ENCODE measurements at regions not wholly inside any gene's neighbourhood (a gene's known extent, or its start where the extent isn't known, plus 50 kb on each side); places are given as distances from the start of the nearest gene placed in this dataset.

DNA sequence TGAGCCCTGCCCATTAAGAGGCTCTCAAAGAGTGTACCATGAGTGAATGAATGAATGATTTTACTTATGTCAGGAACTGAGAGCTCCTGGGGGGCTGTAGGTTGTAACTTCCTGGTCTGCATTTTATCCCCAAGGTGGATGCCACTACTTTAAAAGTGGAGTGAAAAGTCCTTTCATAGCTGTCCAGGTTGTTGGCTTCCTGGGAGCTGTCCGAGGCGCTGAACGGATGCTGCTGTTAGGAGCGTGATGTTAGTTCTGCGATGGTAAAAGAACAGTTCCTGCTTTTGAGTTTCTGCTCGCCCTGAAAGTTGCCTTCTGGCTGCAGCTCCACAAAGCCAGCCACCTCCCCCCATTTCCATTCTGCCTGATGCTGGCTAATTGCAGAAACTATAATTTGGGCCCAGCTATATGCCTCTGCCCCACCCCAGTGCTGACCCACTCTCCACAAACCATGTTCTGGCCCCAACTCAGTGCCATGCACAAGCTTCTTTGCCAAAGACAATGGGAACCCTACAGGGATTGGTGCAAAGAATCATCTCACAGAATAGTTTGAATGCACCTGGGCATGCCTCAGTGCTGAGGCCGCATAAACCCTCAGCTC, 330.9 kb upstream of the CDH4 start:
- no peak for TF ChIP-seq POLR2A (IDR thresholded peaks at IDR 0.05; ENCODE audit: low read depth, low read length)
- no peak for FAIRE-seq

DNA sequence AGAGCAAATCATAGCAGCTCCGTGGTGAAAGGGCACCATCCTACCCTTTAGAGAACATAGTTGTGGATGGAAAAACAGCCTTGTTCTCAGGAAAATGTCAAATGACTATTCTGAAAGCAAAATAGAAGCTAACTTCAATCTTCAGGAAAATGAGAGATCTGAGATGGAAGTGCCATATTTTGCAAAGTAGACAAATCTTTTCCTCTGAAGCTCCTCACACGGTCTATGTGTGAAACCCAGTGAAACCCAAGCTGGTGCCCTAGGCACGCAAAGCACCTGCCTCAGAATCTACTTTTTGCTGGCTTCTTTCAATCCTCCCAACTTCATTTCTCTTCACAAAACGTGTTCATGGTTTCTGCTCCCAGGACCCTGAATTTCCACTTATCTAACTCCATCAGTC, 325.2 kb upstream of the CDH4 start:
- DNase-seq (ENCODE audit: insufficient read length, low spot score) (no peak), FAIRE-seq (no peak)
- no peak for TF ChIP-seq POLR2A (IDR thresholded peaks at IDR 0.05; ENCODE audit: low read depth, low read length)

More for the DNA sequence above, 330.9 kb upstream of the CDH4 start:
- DNase-seq (ENCODE audit: insufficient read length, low spot score): no peak

DNA sequence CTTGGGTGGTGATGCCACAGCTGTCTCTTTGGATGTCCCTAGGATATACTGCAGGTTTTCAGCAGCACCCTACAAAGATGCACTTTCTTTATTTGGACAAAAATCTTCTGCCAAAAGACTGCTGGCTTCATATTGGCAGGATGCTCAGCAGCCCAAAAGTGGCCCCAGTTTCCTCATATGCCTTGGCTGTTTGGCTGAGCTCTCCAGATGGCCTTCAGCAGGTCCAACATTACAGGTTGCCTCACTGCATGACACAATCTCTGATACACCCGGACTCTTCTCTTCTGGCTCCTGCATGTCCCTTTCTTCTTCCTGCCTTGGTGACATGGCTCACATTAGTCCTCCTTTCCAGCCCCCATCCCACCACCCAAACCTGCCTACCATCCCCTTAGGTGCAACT, 323.7 kb upstream of the CDH4 start:
- DNase-seq (ENCODE audit: insufficient read length, low spot score): no peak
- FAIRE-seq: no peak
- no peak for TF ChIP-seq POLR2A (IDR thresholded peaks at IDR 0.05; ENCODE audit: low read depth, low read length)

DNA sequence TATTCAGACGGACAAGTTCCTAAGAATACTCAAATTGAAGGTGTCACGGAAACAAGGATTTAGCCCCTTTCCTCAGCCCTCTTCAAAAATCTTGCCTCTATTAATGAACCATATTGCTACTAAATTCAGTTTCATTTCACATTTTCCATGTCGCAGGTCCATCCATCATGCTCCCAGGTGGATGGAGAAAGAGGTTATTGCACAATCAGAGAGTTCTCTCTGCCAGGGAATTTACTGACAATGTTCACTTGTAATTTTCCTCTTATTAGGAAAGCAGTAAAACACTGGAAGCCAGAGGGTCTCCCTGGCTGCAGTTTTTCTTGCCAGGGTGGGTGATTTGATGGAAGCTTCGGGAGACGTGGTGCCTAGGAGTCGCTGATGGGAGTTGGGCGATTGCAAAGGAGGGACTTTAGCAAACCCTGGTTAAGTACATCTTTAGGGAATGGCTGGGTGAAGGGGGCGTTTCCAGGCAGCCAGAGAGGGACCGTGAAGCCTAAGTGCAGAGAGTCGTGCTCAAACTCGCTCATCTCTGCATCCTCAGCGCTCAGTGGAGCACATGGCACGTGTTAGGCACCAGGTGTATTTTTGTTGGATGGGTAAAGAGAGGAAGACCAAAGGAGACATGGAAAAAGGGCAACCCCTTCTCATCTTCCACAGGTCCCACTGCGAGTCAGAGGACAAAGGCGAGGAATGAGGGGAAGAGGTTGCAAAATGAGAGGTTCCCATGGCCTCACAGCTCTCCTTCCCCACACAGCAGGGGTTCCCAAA, 321.9 kb upstream of the CDH4 start:
- FAIRE-seq: no peak
- no peak for TF ChIP-seq POLR2A (IDR thresholded peaks at IDR 0.05; ENCODE audit: low read depth, low read length)
- DNase-seq (ENCODE audit: insufficient read length, low spot score): no peak

- DNase-seq (ENCODE audit: insufficient read length, low spot score): no peak
- no peak for FAIRE-seq
- no peak for TF ChIP-seq POLR2A (IDR thresholded peaks at IDR 0.05; ENCODE audit: low read depth, low read length)
Observed at GRCh38 chr20:60931696-60932095, 320.4 kb upstream of the CDH4 start.

- DNase-seq (ENCODE audit: insufficient read length, low spot score) (no peak), FAIRE-seq (no peak)
- no peak for TF ChIP-seq POLR2A (IDR thresholded peaks at IDR 0.05; ENCODE audit: low read depth, low read length)
Observed at GRCh38 chr20:60934724-60935123, 317.3 kb upstream of the CDH4 start.

DNA sequence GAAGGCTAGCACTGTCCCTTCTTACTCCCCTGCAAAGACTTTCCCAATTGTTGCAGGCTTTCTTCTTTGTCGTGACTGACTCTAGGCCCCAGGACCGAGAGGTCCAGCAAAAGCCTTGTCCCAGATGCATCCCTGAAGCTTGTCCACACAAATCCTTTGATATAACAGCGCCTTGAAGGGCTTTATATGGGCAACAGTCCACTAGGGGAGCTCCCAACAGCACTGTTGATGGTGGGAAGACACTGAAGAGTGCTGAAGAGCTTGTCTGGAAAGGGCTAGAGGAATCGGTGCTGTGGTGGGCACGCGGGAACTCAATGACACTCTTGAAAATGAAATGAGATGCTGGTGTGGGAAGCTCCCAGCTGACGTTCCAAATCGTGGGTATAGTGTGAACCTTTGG, 316.1 kb upstream of the CDH4 start:
- DNase-seq (ENCODE audit: insufficient read length, low spot score) (no peak), FAIRE-seq (no peak)
- TF ChIP-seq POLR2A (IDR thresholded peaks at IDR 0.05; ENCODE audit: low read depth, low read length): no peak

DNA sequence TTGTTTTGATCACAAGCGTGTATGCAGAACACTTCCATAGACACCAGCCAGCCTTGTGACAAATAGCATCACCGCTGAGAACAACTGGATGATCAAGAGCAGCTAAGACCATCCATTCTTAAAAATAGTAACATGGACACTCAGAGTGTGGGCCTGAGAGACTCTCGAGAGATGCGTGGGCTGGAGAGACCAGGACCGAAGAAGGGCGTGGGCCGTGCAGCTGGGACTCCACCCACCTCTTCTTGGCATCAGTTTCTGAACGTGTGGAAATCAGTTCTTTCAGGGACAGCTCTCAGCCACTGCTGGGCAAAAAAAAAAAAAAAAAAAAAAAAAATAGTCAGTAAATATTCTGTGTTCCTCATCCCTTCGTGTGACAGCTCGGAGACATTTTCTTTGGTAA, 314.5 kb upstream of the CDH4 start:
- no peak for DNase-seq (ENCODE audit: insufficient read length, low spot score)
- no peak for FAIRE-seq
- no peak for TF ChIP-seq POLR2A (IDR thresholded peaks at IDR 0.05; ENCODE audit: low read depth, low read length)

DNA sequence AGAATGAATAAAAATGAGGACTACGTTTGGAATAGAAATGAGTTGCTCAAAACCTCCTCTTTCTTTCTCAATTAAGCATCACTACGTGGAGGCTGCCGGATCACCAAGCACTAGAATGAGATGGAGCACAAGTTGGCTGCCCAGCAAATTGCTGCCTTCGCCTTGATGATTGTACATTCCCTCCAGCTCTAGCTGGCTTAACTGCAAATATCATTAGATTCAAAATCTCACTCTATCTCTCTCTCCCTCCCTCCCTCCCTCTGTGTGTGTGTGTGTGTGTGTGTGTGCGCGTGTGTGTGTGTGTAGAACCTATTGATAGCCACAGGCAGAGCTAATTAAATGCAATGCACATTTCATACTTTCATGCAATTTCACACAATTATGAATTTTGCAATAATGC, 310.7 kb upstream of the CDH4 start:
- DNase-seq (ENCODE audit: insufficient read length, low spot score): no peak
- FAIRE-seq: no peak
- no peak for TF ChIP-seq POLR2A (IDR thresholded peaks at IDR 0.05; ENCODE audit: low read depth, low read length)

GRCh38 chr20:60947819-60948218, 304.2 kb upstream of the CDH4 start:
- FAIRE-seq (no peak), DNase-seq (ENCODE audit: insufficient read length, low spot score) (no peak)
- TF ChIP-seq POLR2A (IDR thresholded peaks at IDR 0.05; ENCODE audit: low read depth, low read length): no peak

DNA sequence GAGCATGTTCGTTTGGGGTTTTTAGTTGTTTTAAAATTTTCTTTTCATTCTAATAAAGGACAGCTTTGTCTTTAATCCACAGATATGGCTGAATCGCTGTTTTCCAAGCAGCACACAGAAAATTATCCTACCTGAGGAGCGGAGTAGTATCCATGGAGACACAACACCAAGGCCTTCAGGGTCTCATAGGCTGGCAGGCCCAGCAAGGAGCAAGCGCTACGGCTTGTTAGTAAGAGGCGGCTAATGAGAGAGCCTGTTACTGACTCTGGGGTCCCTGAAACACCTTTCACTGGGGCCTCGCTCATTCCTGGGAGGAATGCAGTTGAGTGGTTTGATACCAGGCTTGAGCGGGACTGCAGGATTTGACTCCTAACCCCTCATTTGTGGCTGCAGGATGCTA, 303.8 kb upstream of the CDH4 start:
- DNase-seq (ENCODE audit: insufficient read length, low spot score) (no peak), FAIRE-seq (no peak)
- no peak for TF ChIP-seq POLR2A (IDR thresholded peaks at IDR 0.05; ENCODE audit: low read depth, low read length)

- FAIRE-seq (no peak), DNase-seq (ENCODE audit: insufficient read length, low spot score) (no peak)
- TF ChIP-seq POLR2A (IDR thresholded peaks at IDR 0.05; ENCODE audit: low read depth, low read length): no peak
Observed at GRCh38 chr20:60950561-60950960, 301.5 kb upstream of the CDH4 start.

GRCh38 chr20:60950974-60951373, 301.1 kb upstream of the CDH4 start:
- DNase-seq (ENCODE audit: insufficient read length, low spot score) (no peak), FAIRE-seq (no peak)
- no peak for TF ChIP-seq POLR2A (IDR thresholded peaks at IDR 0.05; ENCODE audit: low read depth, low read length)

- FAIRE-seq (no peak), DNase-seq (ENCODE audit: insufficient read length, low spot score) (no peak)
- no peak for TF ChIP-seq POLR2A (IDR thresholded peaks at IDR 0.05; ENCODE audit: low read depth, low read length)
Observed at GRCh38 chr20:60952861-60953260, 299.2 kb upstream of the CDH4 start.

GRCh38 chr20:60953321-60953720, 298.7 kb upstream of the CDH4 start:
- DNase-seq (ENCODE audit: insufficient read length, low spot score): no peak
- TF ChIP-seq POLR2A (IDR thresholded peaks at IDR 0.05; ENCODE audit: low read depth, low read length): no peak
- no peak for FAIRE-seq
